Neural crest cell (in vitro differentiated cells): ENCODE measurements at regions not wholly inside any gene's neighbourhood (a gene's known extent, or its start where the extent isn't known, plus 50 kb on each side); places are given as distances from the start of the nearest gene placed in this dataset.
A peak's percentile ranks its signal among the peaks of the same experiment; 100 is the strongest.

ENCODE experiments used
- DNase-seq: peaks from one replicate; pipeline ENCODE4 v3.0.0; 2021; ENCODE audit warnings: low read depth, mixed read lengths, low spot score
- H3K27ac Mint-ChIP-seq: one replicate; pipeline ENCODE4 v1.8.0; 2021; ENCODE audit warnings: mild to moderate bottlenecking, mixed read lengths; ENCODE audit not compliant: unreplicated experiment
- H3K27me3 Mint-ChIP-seq: 2 replicates; pipeline ENCODE4 v1.8.0; 2021; ENCODE audit warnings: low read depth, mild to moderate bottlenecking, mixed read lengths
- H3K36me3 Mint-ChIP-seq: 2 replicates; pipeline ENCODE4 v1.8.0; 2021; ENCODE audit warnings: low read depth, mild to moderate bottlenecking, mixed read lengths
- H3K4me1 Mint-ChIP-seq: 2 replicates; pipeline ENCODE4 v1.8.0; 2021; ENCODE audit warnings: mixed read lengths
- H3K4me3 Mint-ChIP-seq: one replicate; pipeline ENCODE4 v1.8.0; 2021; ENCODE audit warnings: mild to moderate bottlenecking, mixed read lengths
- H3K9me3 Mint-ChIP-seq: 2 replicates; pipeline ENCODE4 v1.8.0; 2021; ENCODE audit warnings: mixed read lengths
- CTCF ChIP-seq: fragments of 200-600 bp; sonication (generic); conservative IDR thresholded peaks from 2 replicates; pipeline ENCODE4 v1.5.0; 2021; ENCODE audit warnings: antibody characterized with exemption, mild to moderate bottlenecking

GRCh38 chr2:6281524-6281923, 584.2 kb downstream of the CMPK2 start:
- no peak for TF ChIP-seq CTCF
- H3K27me3 Mint-ChIP-seq: no peaks in the 10 kb centered on the region
- H3K9me3 Mint-ChIP-seq: no peaks in the 10 kb centered on the region

GRCh38 chr2:6283259-6283658, 582.4 kb downstream of the CMPK2 start:
- Mint-ChIP-seq H3K36me3 (no peaks in the 10 kb centered on the region), H3K27me3 (no peaks in the 10 kb centered on the region), H3K4me1 (peaks cover 12% of the 10 kb centered on the region), H3K9me3 (no peaks in the 10 kb centered on the region), H3K4me3 (no peak overlapping the region), H3K27ac (no peak overlapping the region)
- DNase-seq: no peak
- TF ChIP-seq CTCF: no peak

More at GRCh38 chr2:6281524-6281923, 584.2 kb downstream of the CMPK2 start:
- Mint-ChIP-seq H3K4me1 (peaks cover 12% of the 10 kb centered on the region), H3K36me3 (no peaks in the 10 kb centered on the region), H3K27ac (no peak overlapping the region), H3K4me3 (no peak overlapping the region)
- DNase-seq: no peak

GRCh38 chr2:6287406-6287805, 578.3 kb downstream of the CMPK2 start:
- H3K27ac Mint-ChIP-seq: no peak overlapping the region
- H3K4me3 Mint-ChIP-seq: no peak overlapping the region
- no peak for TF ChIP-seq CTCF
- DNase-seq: no peak
- peaks cover 11% of the 10 kb centered on the region for H3K4me1 Mint-ChIP-seq
- H3K36me3 Mint-ChIP-seq: peaks cover 8% of the 10 kb centered on the region
- H3K27me3 Mint-ChIP-seq: no peaks in the 10 kb centered on the region
- peaks cover 10% of the 10 kb centered on the region for H3K9me3 Mint-ChIP-seq

- no peak for TF ChIP-seq CTCF
- Mint-ChIP-seq H3K27ac (no peak overlapping the region), H3K9me3 (peaks cover 11% of the 10 kb centered on the region), H3K4me3 (no peak overlapping the region), H3K27me3 (no peaks in the 10 kb centered on the region), H3K4me1 (peaks cover 11% of the 10 kb centered on the region), H3K36me3 (peaks cover 11% of the 10 kb centered on the region)
- no peak for DNase-seq
These were observed 576.9 kb downstream of the CMPK2 start for GRCh38 chr2:6288791-6289190.

GRCh38 chr2:6290217-6291015, 575.3 kb downstream of the CMPK2 start:
- peaks cover 13% of the 10 kb centered on the region for H3K9me3 Mint-ChIP-seq
- DNase-seq: no peak
- peak overlapping the region; percentile 17 for H3K27ac Mint-ChIP-seq
- peaks cover 18% of the 10 kb centered on the region for H3K36me3 Mint-ChIP-seq
- peaks cover 11% of the 10 kb centered on the region for H3K4me1 Mint-ChIP-seq
- no peaks in the 10 kb centered on the region for H3K27me3 Mint-ChIP-seq
- no peak overlapping the region for H3K4me3 Mint-ChIP-seq
- TF ChIP-seq CTCF: no peak
